Activated CD4-positive, alpha-beta T cell treated with anti-CD3 and anti-CD28 coated beads, Interleukin-2, amount 50 U/mL, for 24 hours (primary cell): ENCODE measurements at regions not wholly inside any gene's neighbourhood (a gene's known extent, or its start where the extent isn't known, plus 50 kb on each side); places are given as distances from the start of the nearest gene placed in this dataset.
"Not testable (repeated sequence)": the region's sequence is repeated elsewhere in the genome, so short reads cannot be mapped to it uniquely, and the experiment has no call there.

Experiments used
- DNase-seq, 2 donors: peaks; one replicate each; pipeline ENCODE4 v3.0.0-alpha.2; 2020; ENCODE audit warnings: low read depth in 1 of 2, low spot score in 1 of 2

DNA sequence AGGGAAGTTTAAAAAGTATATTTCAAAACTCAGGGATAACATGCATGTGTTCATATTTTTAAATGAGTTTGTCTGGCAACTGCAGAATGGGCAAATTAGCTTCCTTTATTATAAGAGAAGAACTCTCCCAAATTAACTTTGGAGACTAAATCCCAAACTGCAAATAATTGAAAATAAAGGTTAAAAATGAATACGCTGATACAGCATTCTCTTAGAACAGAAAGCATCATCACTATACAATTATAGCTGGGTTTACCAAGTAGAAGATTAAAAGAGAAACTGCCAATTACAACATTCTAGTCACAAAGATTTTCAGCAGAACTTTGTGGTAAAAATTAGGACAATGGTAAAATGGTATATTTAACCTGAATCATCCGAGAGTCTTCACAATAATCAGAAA, 73.3 kb downstream of the OLFM4 start:
- no peak for DNase-seq

DNA sequence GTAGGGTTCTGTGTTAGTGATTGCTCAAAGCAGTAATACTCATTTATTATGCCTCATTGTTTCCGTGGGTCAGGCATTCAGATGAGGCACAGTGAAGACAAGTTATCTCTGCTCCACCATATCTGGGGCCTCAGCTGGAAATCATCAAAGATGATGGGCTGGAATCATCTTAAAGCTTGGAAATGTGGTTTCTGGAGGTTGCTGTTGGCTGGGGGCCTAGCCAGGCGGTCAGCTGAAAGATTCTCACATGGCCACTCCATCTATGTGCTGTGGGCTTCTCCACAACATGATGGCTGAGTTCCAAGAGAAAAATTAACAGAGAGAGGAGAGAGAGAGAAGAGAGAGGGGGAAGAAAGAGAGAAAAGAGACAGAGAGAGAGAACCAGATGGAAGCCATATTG, 75.5 kb downstream of the OLFM4 start:
- no peak for DNase-seq

- no peak for DNase-seq
These were observed 76.9 kb downstream of the OLFM4 start for GRCh38 chr13:53105477-53105876.

DNA sequence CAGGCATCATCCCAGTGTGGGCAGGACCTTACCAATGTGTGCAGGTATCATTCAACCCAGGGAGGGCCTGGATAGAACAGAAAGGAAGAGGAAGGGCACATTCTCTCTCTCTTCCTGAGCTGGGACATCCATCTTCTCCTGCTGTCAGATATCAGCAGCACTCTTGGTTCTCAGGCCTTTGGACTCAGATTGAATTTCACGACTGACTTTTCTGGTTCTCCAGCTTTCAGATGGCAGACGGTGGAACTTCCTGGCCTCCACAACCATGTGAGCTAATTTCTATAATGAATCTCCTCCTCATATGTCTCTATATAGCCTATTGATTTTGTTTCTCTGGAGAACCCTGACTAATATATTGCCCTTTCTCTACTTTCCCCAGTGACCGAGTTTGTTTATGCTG, 77.3 kb downstream of the OLFM4 start:
- no peak for DNase-seq

- DNase-seq = no peak
These were observed 81.6 kb downstream of the OLFM4 start for GRCh38 chr13:53110181-53110580.

DNA sequence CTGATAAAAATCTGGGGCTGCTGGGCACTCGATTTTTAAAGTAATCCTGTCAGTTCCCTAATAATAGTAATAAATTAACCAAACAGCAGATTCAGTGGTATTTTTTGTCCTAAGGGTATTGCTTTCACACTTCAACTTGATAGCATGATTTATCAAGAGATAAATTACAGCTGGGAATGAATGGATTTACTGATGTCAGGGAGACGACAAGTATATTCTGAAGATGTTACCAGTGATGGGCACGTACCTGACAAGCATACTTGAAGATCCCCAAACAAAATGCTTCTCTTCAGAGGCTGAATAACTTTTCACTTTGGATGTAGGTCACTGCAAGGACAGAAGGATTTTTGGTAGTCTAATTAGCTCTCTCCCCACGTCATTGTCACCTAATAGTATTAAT, 82.0 kb downstream of the OLFM4 start:
- DNase-seq = no peak

DNA sequence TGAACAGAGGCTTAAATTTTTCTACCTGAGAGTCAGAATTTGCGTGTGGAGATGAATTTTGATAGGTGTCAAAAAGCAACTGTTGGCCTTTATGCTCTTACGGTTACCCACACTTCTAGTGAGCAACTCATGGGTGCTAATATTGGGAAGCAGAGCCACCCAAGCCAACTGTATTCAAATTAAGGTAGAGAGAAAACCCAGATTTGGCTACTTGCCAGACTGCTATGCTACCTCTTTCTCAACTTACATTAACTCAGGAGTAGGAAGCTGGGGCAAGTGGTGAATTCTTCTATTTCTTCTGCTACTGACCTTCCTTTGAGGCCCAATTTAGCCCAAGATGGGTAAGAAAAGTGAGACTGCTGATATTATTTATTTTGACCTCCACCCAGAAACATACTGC, 83.9 kb downstream of the OLFM4 start:
- DNase-seq = no peak

- not testable (repeated sequence) for DNase-seq
These were observed 88.4 kb downstream of the OLFM4 start for GRCh38 chr13:53117048-53117447.

DNA sequence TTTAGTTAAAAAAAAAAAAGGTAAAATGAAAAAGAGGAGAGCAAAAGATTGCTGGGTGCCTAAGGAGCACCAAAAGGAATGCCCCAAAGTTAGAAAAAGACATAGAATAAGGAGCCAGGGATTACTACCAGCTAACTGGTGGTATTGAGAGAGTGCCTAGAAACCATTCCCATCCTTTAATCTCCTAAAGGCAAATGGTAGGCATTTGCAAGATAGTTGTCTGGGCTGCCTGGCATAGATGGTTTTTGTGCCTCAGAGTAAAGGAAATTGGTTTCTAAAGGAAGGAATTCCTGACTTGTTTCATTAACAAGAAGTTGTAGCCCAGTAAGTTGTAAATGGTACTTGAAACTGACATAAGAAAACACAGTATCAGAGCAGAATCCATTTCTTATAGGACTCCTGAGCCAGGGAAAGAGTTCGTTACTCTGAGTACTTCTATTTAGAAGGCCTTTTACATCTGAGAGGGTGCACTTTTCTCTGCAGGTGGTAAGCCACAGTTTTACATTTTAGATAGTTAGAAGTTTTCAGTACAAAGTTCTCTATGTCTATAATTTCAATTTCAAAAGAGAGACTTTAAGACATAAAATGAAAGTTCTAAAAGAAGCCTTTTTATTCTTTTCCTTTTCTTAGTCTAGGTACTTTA, 92.6 kb downstream of the OLFM4 start:
- no peak for DNase-seq

GRCh38 chr13:53121919-53122318, 93.3 kb downstream of the OLFM4 start:
- DNase-seq = no peak

DNA sequence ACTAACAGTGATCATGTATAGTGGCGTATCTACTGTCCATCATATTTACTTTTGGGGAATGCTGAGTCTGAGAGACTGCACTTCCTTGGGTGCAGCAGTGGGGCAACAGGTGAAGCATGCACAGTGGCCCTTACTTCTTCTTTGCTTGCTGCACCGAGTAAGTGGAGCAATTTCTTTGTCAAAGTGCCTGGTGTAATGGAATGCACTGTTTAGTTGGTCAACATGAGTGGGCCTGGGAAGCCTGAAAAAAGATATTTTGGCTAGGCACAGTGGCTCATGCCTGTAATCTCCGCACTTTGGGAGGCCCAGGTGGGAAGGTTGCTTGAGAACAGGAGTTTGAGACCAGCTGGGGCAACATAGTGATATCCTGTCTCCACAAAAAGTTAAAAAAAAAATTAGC, 94.9 kb downstream of the OLFM4 start:
- DNase-seq = no peak

GRCh38 chr13:53124623-53125022, 96.0 kb downstream of the OLFM4 start:
- no peak for DNase-seq

GRCh38 chr13:53126841-53127245, 98.2 kb downstream of the OLFM4 start:
- no peak for DNase-seq

- DNase-seq = no peak
These were observed 98.8 kb downstream of the OLFM4 start for GRCh38 chr13:53127373-53127772.

- DNase-seq = no peak
These were observed 101.3 kb downstream of the OLFM4 start for GRCh38 chr13:53129864-53130393.

- no peak for DNase-seq
These were observed 102.7 kb downstream of the OLFM4 start for GRCh38 chr13:53131361-53131760.

DNA sequence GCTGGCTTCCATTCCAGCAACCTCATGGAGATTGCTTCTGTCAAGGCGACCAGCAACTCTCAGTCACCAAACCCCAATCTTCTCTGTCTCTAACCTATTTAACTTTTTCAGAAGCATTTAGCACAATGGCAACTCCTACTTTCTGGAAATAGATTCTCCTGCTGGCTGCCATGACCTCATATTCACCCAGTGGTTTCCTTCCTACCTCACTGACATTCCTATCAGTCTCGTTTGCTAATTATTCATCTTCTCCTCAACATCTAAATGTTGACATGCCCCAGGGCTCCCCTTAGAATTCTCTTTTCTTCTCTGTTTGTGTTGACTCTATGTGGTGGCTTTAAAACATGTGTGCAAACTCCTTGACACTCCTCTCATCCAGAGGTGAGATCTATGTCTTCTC, 106.7 kb downstream of the OLFM4 start:
- no peak for DNase-seq

GRCh38 chr13:53136554-53137215, 108.1 kb downstream of the OLFM4 start:
- no peak for DNase-seq

DNA sequence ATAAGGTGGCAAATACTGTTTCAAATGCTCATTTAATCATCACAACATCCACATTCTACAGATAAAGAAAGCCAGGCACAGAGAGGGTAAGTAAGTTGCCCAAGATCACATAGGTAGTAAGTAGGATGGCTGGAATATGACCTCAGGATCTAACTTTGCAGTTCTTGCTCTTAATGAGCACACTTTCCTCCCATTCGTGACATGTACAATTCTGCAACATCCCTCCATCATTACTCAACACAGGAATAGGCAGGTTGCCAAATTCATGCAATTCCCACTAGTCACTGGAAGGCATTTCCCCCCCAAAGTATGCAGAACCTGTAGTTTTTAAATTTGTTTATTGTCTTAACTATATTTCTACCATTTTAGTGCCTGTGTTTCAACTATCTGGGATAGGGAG, 109.2 kb downstream of the OLFM4 start:
- no peak for DNase-seq

- DNase-seq = no peak
These were observed 109.9 kb downstream of the OLFM4 start for GRCh38 chr13:53138376-53139036.

DNA sequence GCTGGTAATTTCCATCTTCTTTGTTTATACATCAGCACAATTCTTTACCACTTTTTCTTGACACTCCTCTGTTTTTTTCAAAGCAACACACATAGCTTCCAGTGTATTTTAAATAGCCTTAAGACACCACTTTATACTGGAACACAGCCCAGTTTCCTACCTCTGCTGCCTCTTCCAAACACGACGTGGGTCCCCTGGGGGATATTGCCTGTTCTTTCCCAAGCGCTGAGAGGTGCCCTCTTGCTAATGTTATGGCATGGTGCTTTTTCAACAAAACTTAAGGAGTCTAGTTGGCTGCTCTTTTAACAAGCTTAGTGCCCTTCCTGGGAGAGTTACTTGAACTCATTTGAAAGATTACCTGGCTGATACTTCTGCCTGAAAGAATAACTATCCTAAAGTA, 112.7 kb downstream of the OLFM4 start:
- no peak for DNase-seq

DNA sequence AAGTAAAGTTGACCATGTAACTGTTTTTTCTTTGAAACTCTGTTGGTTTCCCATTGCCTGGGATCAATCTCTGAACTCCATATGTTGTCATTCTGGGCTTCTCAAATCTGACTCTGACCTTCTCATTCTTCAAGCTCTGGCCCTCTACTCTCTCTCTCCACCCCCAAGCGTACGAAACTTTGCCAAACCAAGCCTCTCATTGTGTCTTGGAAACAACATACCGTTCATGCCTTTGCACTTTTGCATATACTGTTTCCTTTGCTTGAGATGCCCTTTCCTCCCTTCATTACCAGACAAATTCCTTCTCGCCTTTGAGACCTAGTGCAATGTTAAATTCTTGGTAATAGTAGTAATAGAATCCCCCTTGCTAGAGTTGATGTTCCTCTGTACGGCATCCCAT, 113.7 kb downstream of the OLFM4 start:
- no peak for DNase-seq
